ENCODE measurements at regions not wholly inside any gene's neighbourhood (a gene's known extent, or its start where the extent isn't known, plus 50 kb on each side); places are given as distances from the start of the nearest gene placed in this dataset.

DNA sequence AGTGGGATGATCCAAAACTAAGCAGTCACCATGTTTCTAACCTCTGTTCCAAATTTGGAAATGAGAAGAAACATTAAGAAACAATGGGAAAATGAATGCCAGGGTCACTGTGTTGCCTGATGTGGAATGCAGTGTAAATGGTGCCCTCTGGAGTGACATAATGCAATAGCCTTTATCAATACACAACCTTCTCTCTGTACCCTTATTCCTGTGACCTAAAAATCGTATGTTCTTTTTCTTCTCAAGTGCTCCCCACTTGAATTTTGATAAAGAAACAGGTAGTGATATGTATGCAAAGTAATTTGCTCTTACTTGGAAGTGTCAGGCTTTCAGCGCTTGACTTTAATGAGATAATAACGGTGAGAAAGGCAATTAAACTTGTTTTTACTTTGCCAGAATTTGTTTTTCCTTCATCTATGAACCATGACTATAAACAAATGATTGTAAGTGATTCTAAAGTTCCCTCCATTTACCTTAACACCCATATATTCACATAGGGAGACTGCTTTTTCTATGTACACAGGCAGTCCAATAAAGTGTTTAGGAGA, 145.8 kb upstream of the THRB start:
- DNase-seq (ENCODE audit: low read depth) = peak; percentile 69

DNA sequence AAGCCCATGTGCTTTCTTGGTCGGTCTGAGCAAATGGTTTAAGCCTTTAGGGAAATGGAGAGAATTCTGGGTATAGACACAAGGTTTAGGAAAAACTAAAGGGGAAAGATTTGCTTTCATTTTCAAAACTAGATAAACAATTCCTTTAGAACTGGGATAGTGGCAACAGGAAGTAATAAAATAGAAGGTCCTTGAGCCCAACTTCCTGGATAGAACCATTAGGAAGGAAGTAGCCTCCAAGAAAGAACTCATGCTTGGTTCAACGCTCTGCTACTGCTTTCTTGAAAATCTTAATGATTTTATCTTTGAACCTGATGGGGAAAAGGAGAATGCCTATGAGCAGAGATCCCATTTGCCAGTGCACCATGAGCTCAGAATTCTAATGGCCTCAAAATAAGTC, 147.0 kb upstream of the THRB start:
- no peak for DNase-seq (ENCODE audit: low read depth)

DNA sequence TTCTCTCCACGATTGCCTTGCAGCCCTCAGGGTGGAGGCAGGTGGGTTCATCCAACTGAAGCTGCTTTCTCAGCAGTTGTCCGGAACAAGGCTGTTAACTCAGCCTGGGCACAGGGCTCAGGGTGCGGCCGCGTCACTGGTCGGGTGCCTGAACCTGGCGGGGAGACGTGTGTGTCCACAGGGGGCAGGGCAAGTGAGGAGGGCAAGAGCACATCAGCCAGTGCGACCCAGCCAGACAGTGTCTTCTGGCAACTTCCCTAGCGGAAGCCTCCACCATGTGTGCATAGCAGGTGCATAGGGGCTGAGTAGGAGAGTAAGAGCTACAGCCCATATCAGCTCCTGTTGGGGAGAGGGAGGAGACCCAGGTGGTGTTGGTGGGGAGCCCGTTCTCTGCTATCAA, 150.4 kb upstream of the THRB start:
- DNase-seq (ENCODE audit: low read depth) = no peak

DNA sequence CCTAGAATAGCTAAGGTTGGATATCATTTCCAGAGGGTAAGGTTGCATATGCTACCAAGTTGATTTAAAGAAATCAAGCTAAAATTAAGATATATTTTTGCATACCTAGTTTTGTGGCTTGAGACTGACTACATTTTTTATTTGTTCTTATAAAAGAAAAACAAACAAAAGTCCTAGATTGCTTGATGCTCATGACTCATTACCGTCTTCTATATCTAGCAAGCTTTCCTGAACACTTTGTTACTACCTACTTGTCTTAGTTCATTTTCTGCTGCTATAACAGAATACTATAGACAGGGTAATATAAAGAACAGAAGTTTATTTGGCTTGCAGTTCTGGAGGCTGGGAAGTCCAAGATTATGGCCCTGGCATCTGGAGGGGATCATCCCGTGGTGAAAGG, 152.1 kb upstream of the THRB start:
- DNase-seq (ENCODE audit: low read depth) = no peak

DNA sequence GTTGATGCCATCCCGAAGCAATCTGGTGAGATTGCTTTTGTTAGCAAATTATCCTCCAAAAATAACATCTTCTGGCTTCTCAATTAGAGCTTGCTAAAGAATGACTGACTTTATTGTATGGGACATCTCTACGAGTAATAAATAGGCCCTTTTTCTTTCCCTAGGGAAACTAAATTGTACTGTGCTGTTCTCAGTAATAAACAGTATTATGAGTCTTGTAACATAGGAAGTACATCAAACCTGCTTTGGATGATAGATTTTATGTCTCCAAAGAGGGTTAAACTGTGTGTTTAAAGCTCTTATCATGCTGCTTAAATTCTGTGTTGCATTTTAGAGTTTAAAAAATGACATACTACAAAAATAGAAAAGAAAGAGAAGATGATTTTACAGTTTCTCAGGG, 153.4 kb upstream of the THRB start:
- no peak for DNase-seq (ENCODE audit: low read depth)

DNA sequence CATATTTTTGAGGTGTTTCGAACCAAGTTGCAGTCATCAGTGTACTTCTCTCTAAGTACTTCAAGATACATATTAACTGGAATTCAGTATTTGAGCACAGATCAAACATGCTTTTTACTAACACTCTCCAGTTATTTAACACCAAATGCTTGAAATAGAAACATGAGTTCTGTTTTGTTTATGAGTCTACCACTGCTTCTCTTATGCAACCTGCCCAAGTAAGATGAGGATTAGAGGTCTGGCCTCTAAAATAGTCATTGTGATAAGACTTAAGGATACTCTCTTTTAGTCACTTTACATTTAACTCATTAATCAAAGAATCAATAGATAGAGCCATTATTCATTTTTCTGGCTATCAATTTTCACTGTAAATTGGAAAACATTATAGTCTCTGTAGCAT, 156.2 kb upstream of the THRB start:
- DNase-seq (ENCODE audit: low read depth) = no peak

DNA sequence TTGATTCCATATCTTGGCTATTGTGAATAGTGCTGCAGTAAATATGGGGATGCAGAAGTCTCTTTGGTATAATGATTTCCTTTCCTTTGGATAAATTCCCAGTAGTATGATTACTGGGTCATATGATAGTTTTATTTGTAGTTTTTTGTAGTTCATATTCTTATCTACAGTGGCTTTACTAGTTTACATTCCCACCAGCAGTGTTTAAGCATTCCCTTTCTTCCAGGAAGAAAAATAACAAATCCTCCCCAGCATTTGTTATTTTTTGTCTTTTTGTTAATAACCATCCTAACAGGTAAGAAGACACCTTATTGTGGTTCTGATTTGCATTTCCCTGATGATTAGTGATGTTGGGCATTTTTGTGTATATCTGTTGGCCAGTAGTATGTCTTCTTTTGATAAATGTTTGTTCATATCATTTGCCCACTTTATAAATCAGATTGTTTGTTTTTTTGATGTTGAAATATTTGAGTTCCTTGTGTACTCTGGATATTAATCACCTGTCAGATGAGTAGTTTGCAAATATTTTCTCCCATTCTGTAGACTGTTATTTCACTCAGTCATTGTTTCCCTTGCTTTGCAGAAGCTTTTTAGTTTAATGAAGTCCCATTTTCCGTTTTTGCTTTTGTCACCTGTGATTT, 163.3 kb upstream of the THRB start:
- no peak for DNase-seq (ENCODE audit: low read depth)

DNA sequence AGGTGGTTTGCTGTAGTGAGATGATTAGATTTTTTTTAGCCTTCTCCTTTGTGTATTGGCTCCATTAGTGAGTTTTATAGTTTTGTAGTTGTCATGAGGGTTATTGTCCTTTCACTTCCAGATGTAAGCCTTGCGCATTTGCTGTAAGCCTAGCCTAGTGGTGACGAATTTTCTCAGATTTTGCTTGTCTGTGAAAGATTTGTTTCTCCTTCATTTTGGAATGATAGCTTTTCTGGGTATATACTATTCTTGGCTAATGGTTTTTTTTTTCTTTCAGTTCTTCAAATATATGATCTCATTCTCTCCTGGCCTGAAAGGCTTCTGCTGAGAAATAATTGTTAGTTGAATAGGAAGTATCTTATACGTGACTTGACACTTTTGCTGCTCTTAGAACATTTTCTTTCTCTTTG, 166.5 kb upstream of the THRB start:
- no peak for DNase-seq (ENCODE audit: low read depth)

DNA sequence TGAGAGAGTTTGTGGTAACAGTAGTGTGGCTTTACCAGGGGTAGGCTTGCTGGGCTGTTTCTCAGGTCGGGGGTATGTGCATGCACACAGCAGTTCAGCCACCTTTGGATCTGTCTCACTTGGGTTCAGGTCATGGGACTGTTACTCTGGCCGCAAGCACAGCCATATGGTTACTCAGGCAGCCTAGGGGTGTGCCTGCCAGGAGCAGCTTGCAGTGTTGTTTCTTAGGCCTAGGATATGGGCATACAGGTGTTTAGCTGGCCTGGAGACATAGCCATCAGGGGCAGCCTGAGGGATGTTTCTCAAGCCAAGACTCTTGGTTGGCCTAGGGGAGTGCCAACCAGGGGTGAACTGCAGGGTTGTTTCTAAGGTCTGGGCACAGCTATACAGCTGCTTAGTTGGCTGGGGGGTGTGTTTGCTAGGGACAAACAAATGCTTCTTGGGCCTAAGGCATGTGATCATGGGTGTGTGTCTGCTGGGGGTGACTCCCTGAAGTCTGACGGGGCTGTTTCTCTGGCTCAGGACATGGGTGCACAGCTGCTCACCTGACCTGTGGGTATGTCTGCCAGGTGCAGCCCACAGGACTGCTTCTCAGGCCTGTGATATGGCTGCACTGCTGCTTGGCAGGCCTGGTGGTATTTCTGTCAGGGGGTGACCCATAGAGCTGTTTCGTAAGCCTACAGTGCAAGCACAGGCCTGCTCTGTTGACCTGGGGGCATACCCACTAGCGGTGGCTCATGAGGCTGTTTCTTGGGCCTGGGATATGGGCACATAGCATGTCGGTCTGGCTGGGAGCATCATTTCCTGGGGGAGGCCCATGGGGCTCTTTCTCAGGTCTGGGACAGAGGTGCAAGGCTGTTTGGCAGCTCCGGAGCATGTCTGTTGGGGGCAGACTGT, 168.0 kb upstream of the THRB start:
- no peak for DNase-seq (ENCODE audit: low read depth)

DNA sequence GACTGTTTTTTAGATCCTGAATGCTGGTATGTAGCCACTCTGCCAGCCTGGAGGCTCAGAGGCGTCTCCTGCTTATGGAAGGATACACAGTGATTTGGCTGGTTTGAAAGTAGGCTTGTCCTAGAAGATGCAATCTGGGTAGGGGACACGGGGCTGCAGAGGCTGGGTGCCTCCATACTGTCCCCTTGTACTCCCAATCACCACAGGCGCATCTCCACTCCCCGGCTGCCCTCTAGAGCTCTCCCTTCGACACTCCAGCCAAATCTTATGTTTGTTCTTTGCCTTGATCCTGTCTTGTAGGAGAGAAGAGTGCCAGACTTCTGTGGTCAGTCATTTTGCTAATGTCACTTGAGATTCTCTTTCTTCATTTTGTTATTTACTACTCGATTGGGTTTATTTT, 168.8 kb upstream of the THRB start:
- DNase-seq (ENCODE audit: low read depth) = no peak

DNA sequence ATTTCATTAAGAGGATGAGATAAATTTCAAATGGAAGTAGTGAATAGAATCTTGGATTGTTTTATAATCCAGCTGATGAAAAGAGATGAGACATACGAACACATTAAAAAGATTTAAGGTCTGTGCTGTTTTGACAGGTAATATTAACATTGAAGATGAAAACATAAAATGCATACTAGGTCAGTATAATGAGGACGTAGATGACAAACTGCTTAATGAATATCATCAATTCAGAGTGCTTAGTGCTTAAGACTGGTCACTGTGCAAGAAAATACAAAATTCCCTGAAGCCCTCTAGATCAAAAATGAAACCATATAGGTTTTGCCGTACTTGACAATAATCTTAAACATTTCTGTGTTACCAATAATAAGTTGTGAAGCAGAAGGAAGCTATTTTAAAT, 173.4 kb upstream of the THRB start:
- no peak for DNase-seq (ENCODE audit: low read depth)

DNA sequence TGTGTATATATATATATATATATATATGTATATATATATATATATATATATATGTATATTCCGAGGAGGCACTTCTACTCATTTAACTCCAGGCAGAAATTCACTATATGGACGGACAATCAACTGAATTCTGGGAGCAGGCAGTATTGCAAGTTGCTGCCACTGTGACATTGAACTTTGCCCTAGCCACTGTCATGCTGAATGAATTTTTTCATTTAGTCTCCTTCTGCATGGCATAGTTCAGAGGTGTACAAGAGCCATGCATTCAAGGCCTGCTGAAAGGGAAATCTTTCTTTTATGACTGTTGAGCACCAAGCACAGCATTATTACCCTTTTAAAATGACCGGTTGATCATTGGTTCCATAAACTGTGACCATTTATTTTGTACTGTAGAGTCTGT, 176.2 kb upstream of the THRB start:
- no peak for DNase-seq (ENCODE audit: low read depth)

DNA sequence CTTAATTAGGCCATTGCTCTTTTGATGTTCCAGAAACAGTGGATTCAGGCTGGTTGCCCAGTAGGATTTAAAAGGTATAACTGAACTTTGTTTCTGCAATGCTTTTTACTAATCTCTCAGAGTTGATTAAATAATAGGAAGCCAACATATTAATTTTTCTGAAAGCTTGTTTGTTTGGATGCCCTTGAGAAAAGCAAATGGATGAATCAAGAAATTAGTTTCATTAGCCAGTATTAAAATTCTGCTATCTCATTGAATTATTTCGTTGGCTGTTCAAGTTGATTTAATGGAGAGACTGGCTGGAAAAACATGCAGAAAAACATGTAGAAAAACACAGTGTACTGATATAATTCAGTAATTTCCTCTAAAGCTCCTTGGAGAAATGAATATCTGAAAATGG, 178.9 kb upstream of the THRB start:
- no peak for DNase-seq (ENCODE audit: low read depth)

DNA sequence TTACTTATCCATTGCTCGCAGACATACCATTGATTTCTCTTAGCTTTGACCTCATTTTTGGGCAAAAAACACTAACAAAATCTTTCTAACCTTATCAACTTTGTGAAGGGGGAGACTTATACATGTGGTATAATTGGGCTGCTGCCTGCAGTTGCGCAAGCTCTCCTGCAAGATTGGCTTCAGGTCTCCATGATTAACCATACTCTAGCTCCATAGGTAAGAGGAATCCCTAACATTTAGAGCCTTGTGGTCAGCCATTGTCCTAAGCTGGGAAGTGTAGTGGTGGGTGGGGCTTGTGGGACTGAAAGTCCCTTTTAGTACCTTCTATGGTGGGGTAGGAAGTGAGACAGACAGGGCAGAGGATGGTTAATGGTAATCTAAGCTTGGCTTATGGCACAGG, 179.6 kb upstream of the THRB start:
- DNase-seq (ENCODE audit: low read depth) = peak; percentile 54

DNA sequence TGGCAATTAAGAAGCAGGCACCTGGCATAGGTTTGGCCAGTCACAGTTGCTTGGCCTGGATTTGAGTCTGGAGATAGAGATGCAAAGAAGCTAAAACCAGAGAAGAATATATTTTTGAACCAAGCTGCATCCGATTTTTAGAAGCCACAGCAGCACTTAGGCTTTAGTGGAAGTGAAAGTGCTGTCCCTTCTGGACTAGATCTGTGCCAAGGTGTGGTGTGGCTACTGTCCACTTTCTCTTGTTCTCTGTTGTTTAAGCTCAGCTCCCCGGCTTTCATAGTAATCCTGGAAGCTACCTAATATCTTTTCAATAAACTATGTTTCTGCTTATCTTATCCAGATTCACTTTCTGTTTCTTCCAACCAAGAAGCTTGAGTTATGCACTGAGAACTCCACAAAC, 183.4 kb upstream of the THRB start:
- no peak for DNase-seq (ENCODE audit: low read depth)

DNA sequence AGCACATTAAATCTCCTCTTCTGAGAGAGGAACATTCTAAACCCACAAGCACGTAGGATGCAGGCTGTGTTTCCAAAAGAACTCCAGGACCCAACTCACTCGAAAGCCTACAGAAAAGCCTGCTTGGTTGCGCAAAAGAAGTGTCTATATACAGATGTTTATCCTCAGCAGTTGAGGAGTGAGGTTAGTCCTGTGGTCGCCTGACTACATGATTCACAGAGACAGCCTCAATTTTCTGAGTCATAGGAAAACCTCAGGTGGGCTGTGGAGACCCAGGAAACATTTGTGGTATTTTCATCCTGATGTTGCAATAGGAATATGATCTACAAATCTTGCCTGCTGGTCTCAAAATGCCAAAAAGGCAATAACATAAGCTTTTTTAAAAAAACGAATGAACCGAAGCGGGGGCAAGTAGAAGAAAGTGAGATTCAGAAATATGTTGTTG, 183.8 kb upstream of the THRB start:
- DNase-seq (ENCODE audit: low read depth) = peak; percentile 95

DNA sequence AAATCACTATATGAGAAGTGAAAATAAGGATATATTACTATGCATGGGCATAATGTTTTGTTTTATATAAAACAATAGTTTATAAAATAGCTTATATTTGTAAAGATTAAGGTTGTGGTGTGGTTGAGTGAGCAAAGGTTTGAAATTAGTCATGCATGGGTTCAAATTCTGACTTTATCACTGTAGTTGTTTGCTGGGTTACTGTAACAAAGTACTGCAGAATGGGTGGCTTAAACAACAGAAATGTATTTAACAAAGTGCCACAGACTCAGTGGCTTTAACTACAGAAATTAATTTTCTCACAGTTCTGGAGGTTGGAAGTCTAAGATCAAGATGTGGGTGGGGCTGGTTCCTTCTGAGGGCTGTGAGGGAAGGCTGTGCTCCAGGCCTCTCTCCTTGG, 184.8 kb upstream of the THRB start:
- no peak for DNase-seq (ENCODE audit: low read depth)

DNA sequence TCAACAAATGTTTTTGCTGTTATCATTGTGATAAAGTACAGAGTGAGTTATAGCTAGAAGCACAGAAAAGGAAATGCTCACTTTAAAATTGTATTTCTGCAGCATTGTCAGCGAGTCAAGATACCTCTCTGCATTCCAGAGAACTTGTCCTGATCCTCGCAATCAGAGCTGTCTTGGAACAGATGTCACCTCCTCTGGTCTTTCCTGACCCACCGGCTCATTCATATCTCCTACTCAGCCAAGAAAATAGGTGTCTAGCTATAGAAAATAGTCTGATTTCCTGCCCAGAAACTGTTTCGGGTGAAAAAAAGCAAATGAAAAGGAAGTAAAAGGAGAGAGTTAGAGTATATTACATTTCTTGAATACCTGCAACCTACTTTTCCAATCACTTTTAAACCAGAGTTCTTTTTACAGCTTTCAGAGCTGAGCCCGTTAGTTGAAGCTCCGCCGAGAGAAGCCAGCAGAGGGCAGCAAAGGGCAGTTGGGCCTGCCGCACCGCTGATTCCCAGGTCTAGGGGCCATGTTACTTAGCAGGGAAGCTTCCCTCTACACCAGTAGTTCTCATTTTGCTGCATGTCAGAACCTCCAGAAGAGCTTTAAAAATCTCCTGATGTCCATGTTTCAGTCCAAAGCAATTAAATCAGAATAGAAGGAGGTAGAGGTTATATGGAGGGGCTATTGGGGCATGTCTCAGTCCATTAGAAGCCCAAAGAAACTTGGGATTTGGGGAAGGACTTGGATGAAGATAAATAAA, 185.7 kb upstream of the THRB start:
- DNase-seq (ENCODE audit: low read depth) = peak; percentile 32

DNA sequence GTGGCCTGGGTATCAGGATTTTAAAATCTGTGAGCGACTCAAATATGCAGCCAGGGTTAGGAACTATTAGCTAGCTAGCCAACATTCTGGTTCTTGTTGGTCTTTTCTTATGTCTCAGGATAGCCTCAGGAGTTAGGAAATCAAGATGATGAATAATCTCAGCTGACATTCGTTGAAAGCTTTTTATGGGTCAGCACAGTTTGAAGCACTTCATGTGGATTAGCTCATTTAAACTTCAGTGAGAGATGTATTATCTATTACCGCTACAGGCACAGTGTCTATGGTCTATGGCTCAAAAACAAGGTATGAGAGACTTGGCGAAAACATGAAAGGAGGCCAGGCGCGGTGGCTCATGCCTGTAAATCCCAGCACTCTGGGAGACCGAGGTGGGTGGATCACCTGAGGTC, 187.5 kb upstream of the THRB start:
- peak; percentile 37 for DNase-seq (ENCODE audit: low read depth)

DNA sequence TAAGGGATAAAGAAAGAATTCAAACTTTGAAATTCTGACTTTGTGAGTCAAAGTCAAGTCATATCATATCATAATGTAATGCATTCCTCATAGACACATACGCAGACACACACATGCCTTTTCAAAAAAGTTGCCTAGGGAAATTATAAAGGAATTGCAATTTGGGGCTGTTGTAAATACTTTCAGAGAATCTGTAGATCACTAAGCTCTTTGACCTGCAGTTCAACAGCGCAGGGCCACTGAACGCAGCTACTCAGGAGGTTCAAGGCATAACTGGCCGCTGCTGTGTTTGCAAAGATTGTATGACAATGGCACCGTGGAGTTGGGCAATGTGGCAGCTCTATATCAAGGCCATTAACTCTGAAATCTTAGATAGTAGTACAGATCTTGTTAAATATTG, 188.4 kb upstream of the THRB start:
- no peak for DNase-seq (ENCODE audit: low read depth)

DNA sequence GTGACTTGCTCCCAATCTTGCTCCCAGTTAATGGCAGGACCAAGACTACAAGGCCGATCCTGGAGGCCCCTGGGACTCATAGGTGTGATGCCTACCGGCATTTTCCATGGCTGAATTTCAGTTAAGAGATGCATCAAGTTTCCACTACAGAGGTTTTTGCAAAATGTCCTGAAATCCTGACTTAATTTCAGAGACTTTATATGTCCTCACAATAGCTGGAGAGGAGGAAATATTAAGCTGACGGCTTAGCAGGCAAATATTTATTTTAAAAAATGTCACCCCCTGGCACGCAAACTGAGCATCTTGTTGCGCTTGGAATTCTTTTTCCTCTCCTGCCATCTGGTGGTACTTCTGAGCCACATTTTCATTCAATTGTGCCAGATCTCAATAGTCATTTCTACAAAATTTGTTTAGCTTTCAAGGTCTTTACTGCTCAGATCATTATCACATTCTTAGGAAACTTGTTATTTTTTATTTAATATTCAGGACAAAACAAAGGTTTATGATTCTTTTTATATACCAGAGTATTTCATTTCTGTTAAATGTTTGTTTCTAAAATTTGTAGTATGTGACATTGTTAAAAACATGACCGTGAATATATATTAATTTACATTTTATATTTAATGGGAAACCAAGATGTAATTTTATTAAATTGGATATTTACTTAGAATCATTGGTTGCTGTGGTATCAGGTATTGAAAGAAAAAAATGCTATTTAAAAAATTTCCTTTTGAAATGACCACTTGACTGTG, 189.2 kb upstream of the THRB start:
- DNase-seq (ENCODE audit: low read depth) = peak; percentile 71
